Tibial nerve (tissue), 4 donors: ENCODE measurements at regions not wholly inside any gene's neighbourhood (a gene's known extent, or its start where the extent isn't known, plus 50 kb on each side); places are given as distances from the start of the nearest gene placed in this dataset.

Experiments
- DNase-seq, 2 donors: peaks; one replicate each; pipeline ENCODE4 v3.0.0-alpha.2; 2019; ENCODE audit warnings: low spot score in 2 of 2
- H3K27ac ChIP-seq, 4 donors: fragments of 200-600 bp; sonication (generic) in 3 of 4; one replicate each; pipeline ENCODE4 v1.5.1; 2017 to 2019; ENCODE audit warnings: mild to moderate bottlenecking in 1 of 4
- H3K27me3 ChIP-seq, 2 donors: fragments of 200-600 bp; sonication (generic) in 1 of 2; one replicate each; pipeline versions ENCODE4 v1.5.1 to v1.6.0; 2017 to 2019
- H3K36me3 ChIP-seq, 3 donors: fragments of 200-600 bp; sonication (generic); one replicate each; pipeline ENCODE4 v1.5.1; 2018 to 2019
- H3K4me1 ChIP-seq, 4 donors: fragments of 200-600 bp; sonication (generic) in 3 of 4; one replicate each; pipeline ENCODE4 v1.5.1; 2017 to 2019
- H3K4me3 ChIP-seq, 4 donors: fragments of 200-600 bp; sonication (generic) in 3 of 4; one replicate each; pipeline ENCODE4 v1.5.1; 2017 to 2019; ENCODE audit warnings: mild to moderate bottlenecking in 1 of 4, moderate library complexity in 1 of 4
- H3K9me3 ChIP-seq, 4 donors: fragments of 200-600 bp; sonication (generic) in 3 of 4; one replicate each; pipeline ENCODE4 v1.5.1; 2017 to 2019
- EP300 ChIP-seq, 2 donors: sonication (generic); formaldehyde crosslinking; IDR thresholded peaks; one replicate each; pipeline ENCODE4 v1.6.1; 2017; ENCODE audit warnings: antibody characterized with exemption in 2 of 2, mild to moderate bottlenecking in 1 of 2
- POLR2A ChIP-seq, 2 donors: fragments of 450-650 bp; IDR thresholded peaks; one replicate each; pipeline ENCODE4 v1.6.1; 2017; ENCODE audit warnings: antibody characterized with exemption in 2 of 2, mild to moderate bottlenecking in 2 of 2, moderate library complexity in 2 of 2
- WGBS, 2 donors: methylation state at CpG; one replicate each; pipeline ENCODE4 v1.1.5; 2018; 5-methylcytosine and 5-hydroxymethylcytosine counted together
- TF ChIP-seq, protein P1 (sequence below), 5 experiments: fragments of 200-600 bp in 3 of 5; fragments of 450-650 bp in 2 of 5; sonication (generic) in 3 of 5; IDR thresholded peaks; one replicate each; pipeline ENCODE4 v1.5.1; 2016 to 2019; ENCODE audit warnings: antibody characterized with exemption in 5 of 5, mild to moderate bottlenecking in 3 of 5, moderate library complexity in 2 of 5

DNA sequence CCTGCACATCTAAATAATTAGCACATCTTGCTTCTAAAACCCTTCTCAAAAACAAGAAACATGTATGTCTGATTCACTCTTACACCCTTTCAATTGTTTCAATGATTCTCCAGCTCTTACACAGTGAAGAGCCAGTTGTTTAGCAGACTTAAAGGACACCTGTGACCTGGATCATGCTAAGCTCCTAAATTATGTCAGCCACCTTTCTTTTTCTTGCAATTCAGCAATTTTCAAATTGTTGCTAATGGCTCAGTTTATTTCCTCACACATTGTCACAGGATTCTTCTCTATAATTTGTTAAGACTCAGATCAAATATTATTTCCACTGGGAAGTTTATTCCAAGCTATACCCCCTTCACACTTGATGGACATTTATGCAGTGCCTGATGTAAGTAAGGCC lies 413.2 kb downstream of the PLA2G4A start:
- TF ChIP-seq POLR2A (IDR thresholded peaks at IDR 0.05) (no peak), EP300 (IDR thresholded peaks at IDR 0.05) (no peak)
- TF ChIP-seq, protein P1, sequence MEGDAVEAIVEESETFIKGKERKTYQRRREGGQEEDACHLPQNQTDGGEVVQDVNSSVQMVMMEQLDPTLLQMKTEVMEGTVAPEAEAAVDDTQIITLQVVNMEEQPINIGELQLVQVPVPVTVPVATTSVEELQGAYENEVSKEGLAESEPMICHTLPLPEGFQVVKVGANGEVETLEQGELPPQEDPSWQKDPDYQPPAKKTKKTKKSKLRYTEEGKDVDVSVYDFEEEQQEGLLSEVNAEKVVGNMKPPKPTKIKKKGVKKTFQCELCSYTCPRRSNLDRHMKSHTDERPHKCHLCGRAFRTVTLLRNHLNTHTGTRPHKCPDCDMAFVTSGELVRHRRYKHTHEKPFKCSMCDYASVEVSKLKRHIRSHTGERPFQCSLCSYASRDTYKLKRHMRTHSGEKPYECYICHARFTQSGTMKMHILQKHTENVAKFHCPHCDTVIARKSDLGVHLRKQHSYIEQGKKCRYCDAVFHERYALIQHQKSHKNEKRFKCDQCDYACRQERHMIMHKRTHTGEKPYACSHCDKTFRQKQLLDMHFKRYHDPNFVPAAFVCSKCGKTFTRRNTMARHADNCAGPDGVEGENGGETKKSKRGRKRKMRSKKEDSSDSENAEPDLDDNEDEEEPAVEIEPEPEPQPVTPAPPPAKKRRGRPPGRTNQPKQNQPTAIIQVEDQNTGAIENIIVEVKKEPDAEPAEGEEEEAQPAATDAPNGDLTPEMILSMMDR (IDR thresholded peaks at IDR 0.05) = no peak
- Histone ChIP-seq H3K9me3 (peaks cover 0 to under 1% (median 0%) of the 10 kb centered on the region in 4 donors), H3K27ac (no peak overlapping the region), H3K4me1 (no peaks in the 10 kb centered on the region), H3K27me3 (no peaks in the 10 kb centered on the region), H3K4me3 (no peak overlapping the region), H3K36me3 (no peaks in the 10 kb centered on the region)
- no peak for DNase-seq

DNA sequence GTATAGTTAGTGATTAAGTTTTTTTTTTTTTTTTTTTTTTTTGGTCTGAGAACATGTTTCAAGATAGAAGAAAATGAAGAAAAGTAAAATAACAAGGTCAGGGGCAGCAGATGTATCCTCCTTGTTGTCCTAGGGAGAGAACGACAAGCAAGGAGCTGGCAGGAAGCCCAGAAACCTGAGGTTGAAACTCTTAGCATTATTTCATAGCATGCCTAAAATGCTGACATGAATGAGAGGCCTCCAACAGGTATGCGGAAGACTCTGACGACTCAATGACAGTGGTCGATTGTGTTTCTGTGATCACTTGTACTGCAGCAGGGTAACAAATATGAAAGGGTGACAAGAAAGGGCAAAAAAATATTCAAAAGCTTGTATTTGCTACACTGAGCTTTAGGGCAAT lies 415.9 kb downstream of the PLA2G4A start:
- DNase-seq = no peak
- H3K27me3 ChIP-seq = no peaks in the 10 kb centered on the region
- H3K36me3 ChIP-seq = no peaks in the 10 kb centered on the region
- no peak overlapping the region for H3K4me3 ChIP-seq
- peaks cover 0 to 5% (median 0%) of the 10 kb centered on the region in 4 donors for H3K9me3 ChIP-seq
- TF ChIP-seq, protein P1 (IDR thresholded peaks at IDR 0.05) = no peak
- TF ChIP-seq EP300 (IDR thresholded peaks at IDR 0.05) (no peak), POLR2A (IDR thresholded peaks at IDR 0.05) (no peak)
- no peak overlapping the region for H3K27ac ChIP-seq
- no peaks in the 10 kb centered on the region for H3K4me1 ChIP-seq
- WGBS, 2 donors = 24 to 32% methylated on average over 4 of the region's 4 CpGs

DNA sequence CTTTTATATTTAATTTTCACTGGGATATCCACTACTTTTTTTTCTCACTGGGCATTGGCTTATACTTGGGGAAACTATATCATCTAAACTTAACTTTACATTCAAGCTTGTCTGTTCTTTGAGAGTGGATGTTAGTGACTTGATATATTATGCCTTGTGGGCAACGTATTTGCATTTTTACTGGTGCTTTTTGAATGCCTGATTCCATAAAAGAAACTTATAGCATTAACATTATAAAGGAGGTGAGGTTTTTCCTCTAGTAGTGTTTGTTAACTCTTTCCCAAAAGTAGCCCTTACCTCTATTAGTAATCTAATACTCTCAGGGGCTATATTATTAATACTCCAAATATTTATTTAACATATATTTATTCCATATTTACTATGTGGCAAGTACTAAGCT lies 416.5 kb downstream of the PLA2G4A start:
- no peaks in the 10 kb centered on the region for H3K4me1 ChIP-seq
- H3K36me3 ChIP-seq = no peaks in the 10 kb centered on the region
- peaks cover 0 to 5% (median 0%) of the 10 kb centered on the region in 4 donors for H3K9me3 ChIP-seq
- no peaks in the 10 kb centered on the region for H3K27me3 ChIP-seq
- 68 to 73% methylated on average over 1 of the region's 1 CpG for WGBS, 2 donors
- no peak for DNase-seq
- TF ChIP-seq POLR2A (IDR thresholded peaks at IDR 0.05) (no peak), EP300 (IDR thresholded peaks at IDR 0.05) (no peak)
- TF ChIP-seq, protein P1 (IDR thresholded peaks at IDR 0.05) = no peak
- H3K4me3 ChIP-seq = no peak overlapping the region
- no peak overlapping the region for H3K27ac ChIP-seq

DNA sequence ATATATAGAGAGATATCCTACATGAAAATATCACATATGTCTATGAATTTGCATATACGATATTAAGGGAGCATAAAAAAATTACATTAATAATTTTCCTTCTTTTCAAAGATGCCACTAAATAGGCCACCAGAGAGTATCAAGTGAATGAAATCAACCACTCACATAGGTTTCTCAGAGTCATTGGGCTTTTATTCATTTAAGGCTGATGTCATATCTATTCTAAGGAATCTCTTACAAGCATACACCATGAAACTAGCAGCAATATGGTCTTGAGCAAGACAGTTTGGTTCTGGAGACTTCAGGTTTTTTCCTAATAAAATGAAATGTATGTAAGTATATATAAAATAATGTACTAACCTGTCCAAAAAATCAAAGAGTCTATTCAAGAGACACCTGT lies 420.4 kb downstream of the PLA2G4A start:
- H3K27ac ChIP-seq = no peak overlapping the region
- H3K9me3 ChIP-seq = peaks cover 0 to 5% (median 0%) of the 10 kb centered on the region in 4 donors
- no peak for DNase-seq
- 92 to 96% methylated on average over 1 of the region's 1 CpG for WGBS, 2 donors
- H3K27me3 ChIP-seq = no peaks in the 10 kb centered on the region
- no peaks in the 10 kb centered on the region for H3K4me1 ChIP-seq
- no peak overlapping the region for H3K4me3 ChIP-seq
- no peak for TF ChIP-seq EP300 (IDR thresholded peaks at IDR 0.05)
- TF ChIP-seq, protein P1 (IDR thresholded peaks at IDR 0.05) = no peak
- no peak for TF ChIP-seq POLR2A (IDR thresholded peaks at IDR 0.05)
- H3K36me3 ChIP-seq = no peaks in the 10 kb centered on the region

DNA sequence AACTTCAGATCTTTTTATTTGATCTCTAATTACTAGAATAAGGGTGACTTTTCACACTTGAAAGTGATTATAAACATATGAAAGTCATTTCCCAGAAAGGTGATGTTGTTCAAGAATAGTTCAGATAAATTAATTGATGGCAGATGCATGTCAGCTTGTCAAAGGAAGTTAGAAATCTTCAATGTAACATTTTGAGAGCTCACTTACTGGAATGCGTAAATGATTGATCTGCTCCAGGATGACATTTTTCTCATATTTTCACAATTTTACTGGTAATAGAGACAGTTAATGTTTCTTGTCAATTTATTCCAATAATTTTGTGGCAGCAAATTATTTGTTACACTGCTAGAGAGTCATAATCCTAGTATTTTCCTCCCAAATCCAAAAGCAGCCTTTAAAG lies 424.2 kb downstream of the PLA2G4A start:
- TF ChIP-seq, protein P1 (IDR thresholded peaks at IDR 0.05) = no peak
- TF ChIP-seq POLR2A (IDR thresholded peaks at IDR 0.05) = no peak
- TF ChIP-seq EP300 (IDR thresholded peaks at IDR 0.05) = no peak
- DNase-seq = no peak
- Histone ChIP-seq H3K4me3 (no peak overlapping the region), H3K9me3 (no peaks in the 10 kb centered on the region), H3K4me1 (no peaks in the 10 kb centered on the region), H3K36me3 (no peaks in the 10 kb centered on the region), H3K27ac (no peak overlapping the region), H3K27me3 (no peaks in the 10 kb centered on the region)
- WGBS, 2 donors = 88 to 91% methylated on average over 1 of the region's 1 CpG
